Left hindlimb (tissue), 1 donor: ENCODE measurements at regions not wholly inside any gene's neighbourhood (a gene's known extent, or its start where the extent isn't known, plus 50 kb on each side); places are given as distances from the start of the nearest gene placed in this dataset.

Experiments used
- DNase-seq: peaks from one replicate; pipeline ENCODE4 v3.0.0-alpha.2; 2018

- no peak for DNase-seq
Observed at GRCh38 chr5:27406020-27406419, 367.6 kb upstream of the CDH9 start.

GRCh38 chr5:27403243-27403882 lies 365.0 kb upstream of the CDH9 start:
- no peak for DNase-seq

- no peak for DNase-seq
Observed at GRCh38 chr5:27402828-27403227, 364.4 kb upstream of the CDH9 start.

GRCh38 chr5:27396998-27397397 lies 358.6 kb upstream of the CDH9 start:
- no peak for DNase-seq

DNA sequence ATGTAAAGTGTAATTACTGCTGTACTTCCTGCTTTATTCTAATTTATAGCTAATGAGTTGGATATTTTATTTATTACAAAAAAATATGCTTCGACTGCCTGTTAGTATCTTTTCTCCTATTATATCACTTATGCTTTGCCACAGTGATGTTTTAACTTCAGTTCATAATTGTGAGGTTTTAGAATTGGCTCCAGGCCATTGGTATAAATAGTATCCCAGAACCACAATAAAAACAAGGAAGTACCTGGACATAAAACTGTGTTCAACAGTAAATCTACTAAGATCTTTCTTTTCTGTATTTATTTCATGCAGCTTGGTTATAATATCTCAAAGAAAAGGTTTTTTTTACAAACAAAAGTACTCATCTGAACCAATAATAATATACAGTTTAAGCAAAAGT lies 354.3 kb upstream of the CDH9 start:
- no peak for DNase-seq

DNA sequence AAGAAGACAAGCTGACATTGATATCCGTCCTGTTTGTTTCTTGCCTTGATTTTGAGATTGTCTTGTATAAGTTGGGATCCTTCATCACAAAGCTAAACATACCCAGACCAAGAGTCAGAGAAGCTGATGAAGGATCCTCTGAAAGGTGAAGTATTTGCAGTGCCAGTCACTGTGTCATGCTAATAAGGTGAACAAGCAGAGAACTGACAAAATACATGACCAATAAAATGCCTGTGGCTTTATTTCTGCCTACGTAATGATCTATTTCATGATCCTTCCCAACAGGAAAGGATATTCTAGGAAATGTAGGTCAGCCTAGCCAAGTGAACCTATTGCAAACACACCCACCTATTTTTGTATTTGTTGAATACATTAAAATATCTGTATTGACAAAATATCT lies 351.3 kb upstream of the CDH9 start:
- no peak for DNase-seq

- DNase-seq = no peak
Observed at GRCh38 chr5:27388755-27389154, 350.4 kb upstream of the CDH9 start.

DNA sequence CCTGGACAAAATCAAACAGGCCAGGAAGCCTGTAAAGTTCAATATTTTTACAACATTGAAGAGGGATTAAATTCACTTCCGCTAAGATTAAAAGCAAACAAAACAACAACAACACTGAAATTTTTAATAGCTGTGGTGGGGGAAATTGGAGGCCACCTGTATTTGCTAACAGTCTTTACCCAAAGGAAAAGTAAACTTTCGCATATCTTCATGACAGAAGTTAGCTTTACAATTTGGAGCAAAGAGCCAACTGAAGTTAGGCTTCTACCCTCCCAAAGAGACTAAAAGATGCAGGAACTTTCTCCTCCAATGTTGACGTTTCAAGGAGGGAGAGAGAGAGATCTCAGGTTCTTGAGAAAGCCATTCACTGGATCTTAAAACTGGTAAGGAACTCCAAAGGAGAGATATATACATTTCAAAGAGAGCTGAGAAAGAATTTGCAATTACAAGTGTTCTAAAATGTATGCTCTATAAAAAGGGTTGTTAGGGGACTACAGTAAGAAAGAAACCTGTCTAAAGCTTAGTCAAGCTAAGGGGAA lies 349.2 kb upstream of the CDH9 start:
- no peak for DNase-seq

- DNase-seq = no peak
Observed at GRCh38 chr5:27381686-27382085, 343.3 kb upstream of the CDH9 start.

- DNase-seq = no peak
Observed at GRCh38 chr5:27377626-27378025, 339.2 kb upstream of the CDH9 start.

DNA sequence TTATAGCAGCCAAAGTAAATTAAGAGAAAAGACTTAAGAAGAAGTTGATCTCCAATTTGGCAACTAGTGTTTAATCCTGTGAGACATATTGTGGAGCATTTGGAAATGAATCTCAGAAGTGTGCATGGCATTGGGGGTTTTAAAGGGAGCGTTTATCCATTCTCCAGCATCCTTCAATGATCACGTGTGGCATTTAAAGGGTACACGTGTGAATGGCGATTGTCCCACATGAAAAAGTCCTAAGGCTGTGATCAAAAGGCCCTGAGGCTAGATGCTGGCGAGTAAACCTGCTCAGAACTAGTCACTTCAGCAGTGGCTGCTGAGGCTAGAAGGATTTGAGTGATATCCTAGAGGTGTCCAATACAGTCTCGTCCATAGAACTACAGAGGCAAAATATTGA lies 315.6 kb upstream of the CDH9 start:
- no peak for DNase-seq

DNA sequence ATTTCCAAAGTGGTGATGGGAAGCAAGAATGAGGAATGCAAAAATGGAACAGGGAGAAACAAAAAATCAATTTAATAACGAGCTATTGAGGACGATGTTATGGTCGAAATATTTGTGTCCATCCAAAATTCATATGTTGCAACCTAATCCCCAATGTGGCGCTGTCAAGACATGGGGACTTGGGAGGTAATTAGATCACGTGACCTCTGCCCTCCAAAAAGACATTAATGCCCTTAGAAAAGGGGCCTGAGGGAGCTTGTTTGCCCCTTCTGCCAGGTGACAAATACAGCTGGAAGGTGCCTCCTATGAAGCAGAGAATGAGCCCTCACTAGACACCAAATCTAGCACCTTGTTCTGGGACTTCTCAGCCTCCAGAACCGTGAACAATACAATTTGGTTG lies 315.2 kb upstream of the CDH9 start:
- no peak for DNase-seq

- no peak for DNase-seq
Observed at GRCh38 chr5:27341342-27341741, 303.0 kb upstream of the CDH9 start.

- DNase-seq = no peak
Observed at GRCh38 chr5:27336817-27337216, 298.4 kb upstream of the CDH9 start.

DNA sequence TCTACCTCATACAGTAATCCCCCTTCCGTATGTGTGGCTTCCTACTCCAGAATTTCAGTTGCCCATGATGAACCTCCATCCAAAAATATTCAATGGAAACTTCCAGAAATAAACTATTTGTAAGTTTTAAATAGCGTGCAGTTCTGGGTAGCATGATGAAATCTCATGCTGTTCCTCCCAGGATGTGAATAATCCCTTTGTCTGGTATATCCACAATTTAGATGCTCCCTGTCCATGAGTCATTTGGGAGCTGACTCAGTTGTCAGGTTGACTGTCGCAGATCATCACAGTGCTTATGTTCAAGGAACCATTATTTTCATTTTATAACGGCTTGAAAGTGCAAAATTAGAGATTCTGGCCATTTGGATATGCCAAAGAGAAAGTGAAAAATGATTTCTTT lies 290.1 kb upstream of the CDH9 start:
- DNase-seq = no peak

DNA sequence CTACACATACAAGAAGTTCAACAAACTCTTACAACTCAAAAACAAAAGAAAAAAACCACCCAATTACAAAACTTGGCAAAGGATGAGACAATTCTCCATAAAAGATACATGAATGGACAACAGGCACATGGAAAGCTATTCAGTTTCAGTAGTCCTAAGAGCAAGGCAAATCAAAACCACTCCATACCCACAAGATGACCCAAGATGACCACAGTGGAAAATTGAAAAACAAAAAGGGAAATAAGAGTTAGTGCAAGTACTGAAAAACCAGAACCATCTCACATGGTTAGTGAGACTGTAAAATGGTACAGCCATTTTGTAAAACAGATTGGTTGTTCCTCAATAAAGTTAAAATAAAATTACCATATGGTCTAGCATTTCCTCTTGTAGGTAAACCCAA lies 287.1 kb upstream of the CDH9 start:
- no peak for DNase-seq

GRCh38 chr5:27318701-27319100 lies 280.3 kb upstream of the CDH9 start:
- no peak for DNase-seq

DNA sequence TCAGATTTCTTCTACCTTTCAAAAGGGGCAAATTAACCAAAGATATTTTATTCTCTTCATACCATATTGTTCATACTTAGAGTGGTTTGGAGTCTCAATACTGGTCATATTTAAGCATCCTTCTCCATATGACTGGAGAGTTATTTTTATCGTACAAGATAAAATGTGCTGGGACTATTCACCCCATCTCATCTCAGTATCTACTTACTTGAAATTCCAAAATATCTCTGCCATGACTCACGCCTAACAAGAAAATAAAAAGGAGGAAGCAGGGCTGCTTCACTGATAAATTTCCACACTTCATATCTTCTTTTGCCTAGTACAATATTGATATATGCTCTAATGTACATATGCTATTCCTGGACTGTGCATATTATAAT lies 277.9 kb upstream of the CDH9 start:
- DNase-seq = no peak

GRCh38 chr5:27315363-27316270 lies 277.2 kb upstream of the CDH9 start:
- DNase-seq = no peak

DNA sequence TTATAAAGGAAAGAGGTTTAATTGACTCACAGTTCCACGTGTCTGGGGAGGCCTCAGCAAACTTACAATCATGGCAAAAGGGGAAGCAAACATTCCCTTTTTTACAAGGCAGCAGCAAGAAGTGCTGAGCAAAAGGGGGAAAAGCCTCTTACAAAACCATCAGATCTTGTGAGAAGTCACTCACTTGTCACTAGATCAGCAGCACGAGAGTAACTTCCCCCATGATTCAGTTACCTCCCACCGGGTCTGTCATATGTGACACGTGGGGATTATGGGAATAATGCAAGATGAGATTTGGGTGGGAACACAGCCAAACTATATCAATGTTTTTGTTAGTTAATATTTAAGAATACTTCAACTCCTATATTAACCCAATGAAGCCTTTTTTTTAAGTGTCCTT lies 275.2 kb upstream of the CDH9 start:
- no peak for DNase-seq

- DNase-seq = no peak
Observed at GRCh38 chr5:27312291-27312893, 274.0 kb upstream of the CDH9 start.

DNA sequence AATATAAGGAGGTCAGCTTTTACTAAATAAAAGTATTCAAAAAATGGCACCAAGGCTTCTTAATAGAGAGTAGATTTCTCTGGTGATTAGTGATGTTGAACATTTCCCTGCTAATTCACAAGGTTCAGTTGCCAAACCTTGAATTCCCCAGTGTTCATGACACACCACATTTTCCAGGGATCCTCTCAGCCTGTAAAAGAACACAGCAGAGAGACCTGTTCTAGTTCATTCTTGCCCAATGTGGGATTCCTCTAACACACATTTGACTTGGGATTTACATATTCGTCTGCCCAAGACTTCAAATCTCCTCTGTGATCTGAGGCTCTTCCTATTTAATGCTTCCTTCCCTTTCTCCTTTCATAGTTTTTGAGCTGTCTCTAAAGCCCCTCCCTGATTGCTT lies 273.2 kb upstream of the CDH9 start:
- DNase-seq = no peak

DNA sequence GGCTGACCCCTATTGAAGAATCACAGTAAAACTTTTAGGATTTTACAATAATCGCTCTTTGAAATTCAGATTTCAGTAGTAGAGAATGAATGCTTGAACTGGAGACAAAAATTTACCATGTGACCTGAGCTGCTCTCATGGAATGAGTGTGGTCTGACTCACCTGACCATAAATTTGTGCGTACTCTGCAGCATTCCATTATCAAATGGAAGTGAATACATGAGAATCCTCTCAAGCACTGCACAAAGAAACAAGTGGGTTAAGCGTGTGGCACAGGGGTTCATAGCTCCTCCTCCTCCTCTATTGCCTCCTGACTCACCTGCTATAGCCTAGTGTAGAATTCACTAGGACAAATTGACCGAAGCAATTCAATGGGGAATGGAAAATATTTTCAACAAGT lies 269.8 kb upstream of the CDH9 start:
- DNase-seq = no peak

DNA sequence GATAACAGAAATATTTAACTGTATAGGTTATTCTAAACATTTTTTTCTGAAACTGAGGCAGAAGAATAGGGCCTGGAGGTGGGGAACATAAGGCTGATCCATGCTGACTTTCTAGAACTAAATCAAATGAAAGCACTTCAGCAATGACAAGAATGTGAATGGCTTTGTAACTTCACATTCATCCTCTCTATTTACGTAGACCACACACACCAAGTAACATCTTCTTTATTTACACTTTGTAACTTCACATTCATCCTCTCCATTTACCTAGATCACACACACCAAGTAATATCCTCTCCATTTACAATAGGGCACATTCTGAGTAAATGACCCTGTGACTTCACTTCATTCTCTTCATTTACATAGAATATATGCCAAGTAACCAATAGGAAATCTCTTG lies 251.8 kb upstream of the CDH9 start:
- DNase-seq = no peak
